Activated CD4-positive, alpha-beta memory T cell treated with anti-CD3 and anti-CD28 coated beads, Interleukin-2, amount 10 ng/mL, durations not matched to agents 7 days and 5 days (primary cell): ENCODE measurements at regions not wholly inside any gene's neighbourhood (a gene's known extent, or its start where the extent isn't known, plus 50 kb on each side); places are given as distances from the start of the nearest gene placed in this dataset.
"Not testable (repeated sequence)": the region's sequence is repeated elsewhere in the genome, so short reads cannot be mapped to it uniquely, and the experiment has no call there.

ENCODE experiments used
- CTCF ChIA-PET: fragments of 350-600 bp; sonication (Branson Sonifier 250); formaldehyde crosslinking; loops from one replicate; lab custom pipeline; 2021; ENCODE audit warnings: antibody characterized with exemption, inconsistent platforms; lab: Charles Lee
- POLR2A ChIA-PET: fragments of 350-600 bp; sonication (Branson Sonifier 250); formaldehyde crosslinking; loops from one replicate; lab custom pipeline; 2021; ENCODE audit warnings: antibody characterized with exemption; lab: Charles Lee
- DNase-seq: peaks from one replicate; pipeline ENCODE4 v3.0.0-alpha.2; 2020
- H3K27ac Mint-ChIP-seq: one replicate; pipeline ENCODE4 v1.8.0; 2021; ENCODE audit warnings: mild to moderate bottlenecking, mixed read lengths
- H3K27me3 Mint-ChIP-seq: one replicate; pipeline ENCODE4 v1.8.0; 2021; ENCODE audit warnings: mixed read lengths
- H3K36me3 Mint-ChIP-seq: one replicate; pipeline ENCODE4 v1.8.0; 2021; ENCODE audit warnings: low read depth, mixed read lengths
- H3K4me1 Mint-ChIP-seq: one replicate; pipeline ENCODE4 v1.8.0; 2021; ENCODE audit warnings: mixed read lengths
- H3K4me3 Mint-ChIP-seq: one replicate; pipeline ENCODE4 v1.8.0; 2021; ENCODE audit warnings: mild to moderate bottlenecking, mixed read lengths
- H3K9me3 Mint-ChIP-seq: one replicate; pipeline ENCODE4 v1.8.0; 2021; ENCODE audit warnings: mixed read lengths

DNA sequence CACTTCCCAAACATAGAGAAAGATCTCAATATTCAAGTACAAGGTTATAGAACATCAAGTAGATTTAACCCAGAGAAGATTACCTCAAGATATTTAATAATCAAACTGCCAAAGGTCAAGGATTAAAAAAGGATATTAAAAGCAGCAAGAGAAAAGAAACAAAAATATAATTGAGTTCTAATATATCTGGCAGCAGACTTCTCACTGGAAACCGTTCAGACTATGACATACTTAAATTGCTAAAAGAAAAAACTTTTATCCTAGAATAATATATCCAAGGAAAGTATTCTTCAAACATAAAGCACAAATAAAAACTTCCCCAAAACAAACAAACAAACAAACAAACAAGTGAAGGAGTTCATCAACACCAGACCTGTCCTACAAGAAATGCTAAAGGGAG, 92.4 kb downstream of the FSCB start:
- ChIA-PET CTCF (no interaction called here), POLR2A (no interaction called here)
- no peak overlapping the region for H3K4me3 Mint-ChIP-seq
- DNase-seq, result no peak
- peaks cover 19% of the 10 kb centered on the region for H3K9me3 Mint-ChIP-seq
- H3K27ac Mint-ChIP-seq, result no peak overlapping the region
- no peaks in the 10 kb centered on the region for H3K36me3 Mint-ChIP-seq
- H3K4me1 Mint-ChIP-seq, result no peaks in the 10 kb centered on the region
- no peaks in the 10 kb centered on the region for H3K27me3 Mint-ChIP-seq

DNA sequence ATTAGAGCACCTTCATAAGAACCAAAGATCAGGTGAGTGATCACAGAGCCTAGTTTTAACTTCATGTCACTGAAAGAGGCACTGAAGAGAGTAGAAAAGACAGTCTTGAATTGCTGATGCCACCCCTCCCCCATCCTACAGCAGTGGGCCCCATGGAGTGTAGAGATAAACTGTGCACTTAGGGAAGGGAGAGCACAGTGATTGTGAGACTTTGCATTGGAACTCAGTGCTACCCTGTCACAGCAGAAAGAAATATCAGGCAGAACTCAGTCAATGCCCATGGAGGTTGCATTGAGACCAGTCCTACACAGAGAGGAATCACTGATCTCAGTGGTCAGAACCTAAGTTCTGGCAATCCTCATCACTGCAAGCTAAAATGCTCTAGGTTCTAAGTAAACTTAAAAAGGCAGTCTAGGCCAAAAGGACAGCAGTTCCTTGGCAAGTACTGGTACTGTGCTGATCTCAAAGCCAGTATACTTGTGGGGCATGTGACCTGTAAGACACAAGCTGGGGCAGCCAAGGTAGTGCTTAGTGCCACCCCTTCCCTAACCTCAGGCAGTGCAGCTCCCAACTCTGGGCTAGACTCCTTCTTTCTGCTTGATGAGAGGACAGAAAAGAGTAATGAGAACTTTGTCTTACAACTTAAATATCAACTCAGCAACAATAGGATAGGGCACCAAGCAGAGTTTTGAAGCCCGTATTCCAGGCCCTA, 94.1 kb downstream of the FSCB start:
- no peaks in the 10 kb centered on the region for H3K36me3 Mint-ChIP-seq
- no peak overlapping the region for H3K27ac Mint-ChIP-seq
- peaks cover 13% of the 10 kb centered on the region for H3K9me3 Mint-ChIP-seq
- ChIA-PET CTCF (no interaction called here), POLR2A (no interaction called here)
- H3K4me1 Mint-ChIP-seq, result no peaks in the 10 kb centered on the region
- no peaks in the 10 kb centered on the region for H3K27me3 Mint-ChIP-seq
- no peak overlapping the region for H3K4me3 Mint-ChIP-seq
- no peak for DNase-seq

DNA sequence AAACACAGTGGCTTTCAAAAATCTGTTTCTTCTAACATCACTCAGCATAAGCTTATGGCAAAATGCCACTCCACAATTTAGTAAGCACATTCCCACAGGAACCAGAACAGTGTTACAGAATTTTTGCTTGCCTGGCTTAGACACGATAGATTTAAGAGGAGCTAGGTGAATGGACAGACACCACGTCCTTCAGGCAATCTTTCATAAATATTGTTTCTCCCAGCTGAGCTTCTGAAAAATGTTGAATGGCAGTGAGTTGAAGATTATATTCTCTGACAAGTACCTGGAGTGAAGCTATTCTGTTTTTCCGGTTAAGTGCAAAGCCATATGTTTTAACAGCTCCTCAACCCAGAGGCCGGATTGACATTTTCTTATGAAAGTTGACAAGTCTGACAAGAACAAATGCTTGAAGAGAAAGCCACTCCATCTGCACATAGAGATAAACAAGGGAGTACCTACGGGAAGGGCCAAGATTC, 102.0 kb downstream of the FSCB start:
- ChIA-PET POLR2A (no interaction called here), CTCF (no interaction called here)
- H3K36me3 Mint-ChIP-seq, result no peaks in the 10 kb centered on the region
- no peaks in the 10 kb centered on the region for H3K4me1 Mint-ChIP-seq
- no peaks in the 10 kb centered on the region for H3K27me3 Mint-ChIP-seq
- H3K9me3 Mint-ChIP-seq, result no peaks in the 10 kb centered on the region
- no peak for DNase-seq
- no peak overlapping the region for H3K4me3 Mint-ChIP-seq
- H3K27ac Mint-ChIP-seq, result no peak overlapping the region

GRCh38 chr14:44404599-44404998, 102.5 kb downstream of the FSCB start:
- no peaks in the 10 kb centered on the region for H3K9me3 Mint-ChIP-seq
- no peaks in the 10 kb centered on the region for H3K36me3 Mint-ChIP-seq
- H3K4me1 Mint-ChIP-seq, result no peaks in the 10 kb centered on the region
- ChIA-PET POLR2A (no interaction called here), CTCF (no interaction called here)
- H3K27me3 Mint-ChIP-seq, result no peaks in the 10 kb centered on the region
- no peak overlapping the region for H3K4me3 Mint-ChIP-seq
- no peak overlapping the region for H3K27ac Mint-ChIP-seq
- no peak for DNase-seq

DNA sequence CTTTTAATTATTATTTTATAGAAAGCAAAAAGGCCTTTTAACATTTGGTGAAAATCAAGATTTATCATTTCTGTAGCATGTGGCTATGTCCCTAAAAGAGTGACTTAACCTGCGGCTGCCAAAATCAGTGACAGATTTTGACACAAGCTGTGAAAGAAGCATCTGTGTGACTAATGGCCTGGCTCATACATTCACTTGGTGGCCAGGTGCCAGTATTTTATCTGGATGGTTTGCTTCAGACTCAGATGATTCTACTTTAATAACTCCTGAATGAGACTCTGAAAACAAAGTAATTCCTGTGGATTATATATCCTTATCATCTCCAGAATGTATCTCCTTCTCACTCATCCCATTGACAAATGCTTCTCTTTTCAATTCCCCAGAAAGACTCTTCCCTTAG, 103.0 kb downstream of the FSCB start:
- Mint-ChIP-seq H3K9me3 (no peaks in the 10 kb centered on the region), H3K27me3 (no peaks in the 10 kb centered on the region), H3K27ac (no peak overlapping the region), H3K36me3 (no peaks in the 10 kb centered on the region), H3K4me3 (no peak overlapping the region), H3K4me1 (no peaks in the 10 kb centered on the region)
- POLR2A ChIA-PET, result no interaction called here
- CTCF ChIA-PET, result no interaction called here
- DNase-seq, result no peak

GRCh38 chr14:44403193-44403592, 103.9 kb downstream of the FSCB start:
- ChIA-PET CTCF (no interaction called here), POLR2A (no interaction called here)
- H3K9me3 Mint-ChIP-seq, result no peaks in the 10 kb centered on the region
- no peaks in the 10 kb centered on the region for H3K4me1 Mint-ChIP-seq
- no peaks in the 10 kb centered on the region for H3K36me3 Mint-ChIP-seq
- no peaks in the 10 kb centered on the region for H3K27me3 Mint-ChIP-seq
- no peak for DNase-seq
- H3K27ac Mint-ChIP-seq, result no peak overlapping the region
- H3K4me3 Mint-ChIP-seq, result no peak overlapping the region

DNA sequence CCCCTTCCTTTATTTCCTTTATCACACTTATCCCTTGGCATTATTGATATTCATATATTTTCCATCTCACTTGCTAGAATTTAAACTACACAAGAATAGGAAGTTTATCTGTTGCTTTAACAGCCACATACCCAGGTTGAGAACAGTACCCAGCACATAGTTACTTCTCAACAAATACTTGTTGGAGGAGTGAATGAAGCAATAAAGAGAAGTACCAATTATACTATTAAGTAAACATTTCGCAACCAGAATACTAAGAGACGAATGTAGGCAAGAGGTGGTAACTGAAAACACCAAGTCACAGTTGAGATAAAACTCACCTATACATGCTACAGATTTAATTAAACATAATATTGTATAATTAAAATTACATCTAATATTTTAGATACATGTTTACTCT, 110.9 kb downstream of the FSCB start:
- no peaks in the 10 kb centered on the region for H3K27me3 Mint-ChIP-seq
- CTCF ChIA-PET, result no interaction called here

DNA sequence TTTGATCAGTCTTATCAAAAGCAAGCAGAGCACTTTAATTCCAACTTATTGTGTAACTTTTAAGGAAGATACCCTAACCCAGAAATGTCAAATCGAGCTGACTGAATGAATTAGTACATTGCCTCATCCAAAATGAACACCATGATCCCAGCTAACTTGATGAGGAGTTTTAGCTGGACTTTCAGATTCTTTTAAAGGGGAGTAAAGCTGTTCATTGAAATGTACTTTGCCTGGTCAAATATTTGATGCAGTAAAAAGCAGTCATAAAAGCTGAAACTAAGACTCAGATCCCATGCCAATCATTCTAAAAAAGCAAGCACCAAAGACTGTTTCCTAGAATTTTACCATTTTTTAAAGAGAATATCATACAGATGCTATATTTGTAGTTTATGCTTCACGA, 114.1 kb downstream of the FSCB start:
- POLR2A ChIA-PET, result no interaction called here
- no peaks in the 10 kb centered on the region for H3K36me3 Mint-ChIP-seq
- H3K9me3 Mint-ChIP-seq, result peaks cover 3% of the 10 kb centered on the region
- CTCF ChIA-PET, result no interaction called here
- H3K4me1 Mint-ChIP-seq, result no peaks in the 10 kb centered on the region
- no peaks in the 10 kb centered on the region for H3K27me3 Mint-ChIP-seq
- DNase-seq, result no peak
- H3K4me3 Mint-ChIP-seq, result no peak overlapping the region
- H3K27ac Mint-ChIP-seq, result no peak overlapping the region

More for the DNA sequence above, 110.9 kb downstream of the FSCB start:
- POLR2A ChIA-PET, result no interaction called here
- no peak for DNase-seq
- no peaks in the 10 kb centered on the region for H3K36me3 Mint-ChIP-seq
- H3K4me1 Mint-ChIP-seq, result no peaks in the 10 kb centered on the region
- H3K27ac Mint-ChIP-seq, result no peak overlapping the region
- no peak overlapping the region for H3K4me3 Mint-ChIP-seq
- peaks cover 3% of the 10 kb centered on the region for H3K9me3 Mint-ChIP-seq

GRCh38 chr14:44388306-44388705, 118.8 kb downstream of the FSCB start:
- no peaks in the 10 kb centered on the region for H3K27me3 Mint-ChIP-seq
- H3K4me1 Mint-ChIP-seq, result no peaks in the 10 kb centered on the region
- H3K4me3 Mint-ChIP-seq, result no peak overlapping the region
- POLR2A ChIA-PET, result no interaction called here
- CTCF ChIA-PET, result no interaction called here
- peaks cover 3% of the 10 kb centered on the region for H3K9me3 Mint-ChIP-seq
- H3K27ac Mint-ChIP-seq, result no peak overlapping the region
- no peaks in the 10 kb centered on the region for H3K36me3 Mint-ChIP-seq
- DNase-seq, result no peak

DNA sequence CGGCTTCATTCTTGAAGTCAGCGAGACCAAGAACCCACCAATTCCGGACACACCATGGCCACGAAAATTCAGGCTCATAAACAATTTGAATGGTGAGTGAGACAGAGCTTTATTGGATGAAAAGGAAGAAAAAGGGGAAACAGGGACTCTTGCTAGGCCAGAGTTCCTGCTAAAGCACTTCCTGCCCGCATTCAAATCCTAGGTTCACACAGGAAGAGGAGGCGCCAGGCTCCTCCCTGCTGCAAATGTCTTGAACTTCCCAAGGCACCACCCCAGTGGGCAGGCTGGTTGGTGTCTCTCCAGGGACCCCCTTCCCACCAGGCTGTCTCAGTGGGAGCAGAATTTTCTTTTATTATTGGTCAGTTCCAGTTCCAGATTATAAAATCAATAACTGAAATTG, 121.2 kb downstream of the FSCB start:
- Mint-ChIP-seq H3K4me1 (no peaks in the 10 kb centered on the region), H3K9me3 (peaks cover 3% of the 10 kb centered on the region), H3K4me3 (no peak overlapping the region), H3K36me3 (no peaks in the 10 kb centered on the region), H3K27ac (no peak overlapping the region), H3K27me3 (no peaks in the 10 kb centered on the region)
- CTCF ChIA-PET, result no interaction called here
- no peak for DNase-seq
- POLR2A ChIA-PET, result no interaction called here

- H3K27ac Mint-ChIP-seq, CTCF ChIA-PET, DNase-seq, H3K4me1 Mint-ChIP-seq, H3K36me3 Mint-ChIP-seq, H3K9me3 Mint-ChIP-seq, H3K27me3 Mint-ChIP-seq, H3K4me3 Mint-ChIP-seq, POLR2A ChIA-PET: not testable (repeated sequence)
Observed at GRCh38 chr14:44385296-44385695, 121.8 kb downstream of the FSCB start.

DNA sequence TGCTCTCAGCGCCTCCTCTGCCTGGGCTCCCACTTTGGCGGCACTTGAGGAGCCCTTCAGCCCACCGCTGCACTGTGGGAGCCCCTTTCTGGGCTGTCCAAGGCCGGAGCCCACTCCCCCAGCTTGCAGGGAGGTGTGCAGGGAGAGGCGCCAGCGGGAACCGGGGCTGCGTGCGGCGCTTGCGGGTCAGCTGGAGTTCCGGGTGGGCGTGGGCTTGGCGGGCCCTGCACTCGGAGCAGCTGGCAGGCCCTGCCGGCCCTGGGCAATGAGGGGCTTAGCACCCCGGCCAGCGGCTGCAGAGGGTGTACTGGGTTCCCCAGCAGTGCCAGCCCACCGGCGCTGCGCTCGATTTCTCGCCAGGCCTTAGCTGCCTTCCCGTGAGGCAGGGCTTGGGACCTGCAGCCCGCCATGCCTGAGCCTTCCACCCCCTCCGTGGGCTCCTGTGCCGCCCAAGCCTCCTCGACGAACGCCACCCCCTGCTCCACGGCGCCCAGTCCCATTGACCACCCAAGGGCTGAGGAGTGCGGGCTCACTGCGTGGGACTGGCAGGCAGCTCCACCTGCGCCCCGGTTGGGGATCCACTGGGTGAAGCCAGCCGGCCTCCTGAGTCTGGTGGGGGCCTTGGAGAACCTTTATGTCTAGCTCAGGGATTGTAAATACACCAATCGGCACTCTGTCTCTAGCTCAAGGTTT, 122.3 kb downstream of the FSCB start:
- H3K4me1 Mint-ChIP-seq, H3K4me3 Mint-ChIP-seq, H3K27me3 Mint-ChIP-seq, POLR2A ChIA-PET, H3K9me3 Mint-ChIP-seq, H3K27ac Mint-ChIP-seq, CTCF ChIA-PET, DNase-seq, H3K36me3 Mint-ChIP-seq: not testable (repeated sequence)

DNA sequence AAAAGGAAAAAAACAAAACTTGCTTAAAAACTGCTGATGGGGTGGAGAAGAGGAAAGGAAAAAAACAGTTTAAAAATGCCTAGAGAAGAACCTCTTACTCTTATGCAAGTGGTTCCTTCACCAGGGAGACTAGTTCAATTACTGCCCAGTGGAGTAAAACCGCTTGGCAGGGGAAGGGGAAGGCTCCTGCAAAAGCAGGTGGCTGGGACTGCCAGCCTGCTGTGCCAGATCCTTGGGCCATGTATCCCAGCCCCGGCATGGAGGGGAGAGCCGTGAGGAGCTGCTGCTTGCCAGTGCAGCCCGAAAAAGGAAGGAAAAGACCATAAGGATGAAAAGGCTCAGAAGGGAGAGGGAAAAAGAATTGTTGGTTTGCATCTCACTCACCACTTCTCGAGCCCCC, 123.0 kb downstream of the FSCB start:
- no peaks in the 10 kb centered on the region for H3K36me3 Mint-ChIP-seq
- H3K4me1 Mint-ChIP-seq, result no peaks in the 10 kb centered on the region
- no peaks in the 10 kb centered on the region for H3K27me3 Mint-ChIP-seq
- CTCF ChIA-PET, result no interaction called here
- H3K4me3 Mint-ChIP-seq, result no peak overlapping the region
- DNase-seq, result no peak
- peaks cover 4% of the 10 kb centered on the region for H3K9me3 Mint-ChIP-seq
- POLR2A ChIA-PET, result no interaction called here
- no peak overlapping the region for H3K27ac Mint-ChIP-seq

GRCh38 chr14:44383636-44384035, 123.4 kb downstream of the FSCB start:
- ChIA-PET CTCF (no interaction called here), POLR2A (no interaction called here)
- Mint-ChIP-seq H3K9me3 (peaks cover 4% of the 10 kb centered on the region), H3K4me1 (no peaks in the 10 kb centered on the region), H3K27me3 (no peaks in the 10 kb centered on the region), H3K4me3 (no peak overlapping the region), H3K36me3 (no peaks in the 10 kb centered on the region), H3K27ac (no peak overlapping the region)
- no peak for DNase-seq
